ENCODE measurements at regions not wholly inside any gene's neighbourhood (a gene's known extent, or its start where the extent isn't known, plus 50 kb on each side); places are given as distances from the start of the nearest gene placed in this dataset.

GRCh38 chr11:100467821-100468508 lies 219.1 kb upstream of the ARHGAP42 start:
- no peak for TF ChIP-seq CTCF (IDR thresholded peaks at IDR 0.05)
- no peak for TF ChIP-seq ZFX (IDR thresholded peaks at IDR 0.05; ENCODE audit: borderline replicate concordance)

All from 22Rv1 (cell line).